Esophagus squamous epithelium (tissue), 4 donors: ENCODE measurements at regions not wholly inside any gene's neighbourhood (a gene's known extent, or its start where the extent isn't known, plus 50 kb on each side); places are given as distances from the start of the nearest gene placed in this dataset.

Experiments used
- CTCF ChIP-seq, 6 experiments: fragments of 450-650 bp in 4 of 6; fragments of 200-600 bp in 2 of 6; sonication (generic) in 2 of 6; IDR thresholded peaks; one replicate each; pipeline ENCODE4 v1.5.1; 2016 to 2019; ENCODE audit warnings: antibody characterized with exemption in 6 of 6, mild to moderate bottlenecking in 4 of 6, moderate library complexity in 4 of 6
- POLR2A ChIP-seq, 4 donors: fragments of 450-650 bp; IDR thresholded peaks; one replicate each; pipeline ENCODE4 v1.6.1; 2017; ENCODE audit warnings: antibody characterized with exemption in 4 of 4, mild to moderate bottlenecking in 4 of 4, moderate library complexity in 3 of 4

DNA sequence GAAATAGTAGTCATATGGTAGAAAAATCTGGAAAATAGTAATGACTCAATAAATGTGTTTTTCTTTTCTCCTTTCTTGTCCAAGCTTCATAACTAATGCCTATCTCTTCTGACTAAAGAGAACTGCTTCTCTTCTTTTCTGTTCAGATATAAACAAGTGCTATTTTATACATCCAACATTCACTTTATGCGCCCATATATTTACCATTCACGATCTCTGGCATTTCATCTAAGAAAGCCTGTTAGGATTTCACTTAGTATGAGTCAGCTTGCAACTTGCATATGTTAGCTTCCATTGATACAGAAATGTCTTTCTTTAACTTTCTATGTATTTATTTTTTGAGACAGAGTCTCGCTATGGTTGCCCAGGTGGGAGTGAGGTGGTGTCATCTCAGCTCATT, 224.9 kb downstream of the VAPA start:
- no peak for TF ChIP-seq CTCF (IDR thresholded peaks at IDR 0.05)
- TF ChIP-seq POLR2A (IDR thresholded peaks at IDR 0.05): no peak
